MM.1S (cell line): ENCODE measurements at regions not wholly inside any gene's neighbourhood (a gene's known extent, or its start where the extent isn't known, plus 50 kb on each side); places are given as distances from the start of the nearest gene placed in this dataset.

Experiments used
- DNase-seq: peaks from one replicate; pipeline ENCODE4 v3.0.0-alpha.2; 2015
- H2AFZ ChIP-seq: fragments of 300-600 bp; sonication (generic); 2 replicates; pipeline ENCODE4 v1.6.0; 2016; ENCODE audit warnings: antibody characterized with exemption, low read length
- H3F3A ChIP-seq: fragments of 300-600 bp; sonication (generic); 2 replicates; pipeline ENCODE4 v1.6.1; 2016; ENCODE audit warnings: mild to moderate bottlenecking, antibody characterized with exemption, low read length, moderate library complexity, mixed read lengths; ENCODE audit not compliant: insufficient read depth
- H3K27ac ChIP-seq: fragments of 300-600 bp; sonication (generic); 2 replicates; pipeline ENCODE4 v1.5.1; 2016; ENCODE audit warnings: mild to moderate bottlenecking, low read length
- H3K27me3 ChIP-seq: fragments of 300-600 bp; sonication (generic); replicated peaks from 2 replicates; pipeline ENCODE4 v1.6.0; 2016; ENCODE audit warnings: low read length; ENCODE audit not compliant: insufficient read depth
- H3K36me3 ChIP-seq: fragments of 300-600 bp; sonication (generic); replicated peaks from 2 replicates; pipeline ENCODE4 v1.6.1; 2016; ENCODE audit warnings: mild to moderate bottlenecking, low read length, mixed read lengths; ENCODE audit not compliant: insufficient read depth
- H3K4me1 ChIP-seq: fragments of 300-600 bp; sonication (generic); 2 replicates; pipeline ENCODE4 v1.6.1; 2016; ENCODE audit warnings: low read length, mixed read lengths
- H3K4me2 ChIP-seq: fragments of 300-600 bp; sonication (generic); 2 replicates; pipeline ENCODE4 v1.6.0; 2016; ENCODE audit warnings: low read depth, low read length
- H3K4me3 ChIP-seq: fragments of 300-600 bp; sonication (generic); 2 replicates; pipeline ENCODE4 v1.5.1; 2016; ENCODE audit warnings: low read length, mixed read lengths
- H3K79me2 ChIP-seq: fragments of 300-600 bp; sonication (generic); 2 replicates; pipeline ENCODE4 v1.6.1; 2016; ENCODE audit warnings: mixed run types, low read length, mixed read lengths
- H3K9ac ChIP-seq: fragments of 300-600 bp; sonication (generic); 2 replicates; pipeline ENCODE4 v1.6.1; 2016; ENCODE audit warnings: low read length, mixed read lengths
- H3K9me2 ChIP-seq: fragments of 300-600 bp; sonication (generic); replicated peaks from 2 replicates; pipeline ENCODE4 v1.6.1; 2016; ENCODE audit warnings: mild to moderate bottlenecking, low read length, mixed read lengths; ENCODE audit not compliant: insufficient read depth
- H3K9me3 ChIP-seq: fragments of 300-600 bp; sonication (generic); replicated peaks from 2 replicates; pipeline ENCODE4 v1.6.1; 2016; ENCODE audit warnings: mild to moderate bottlenecking, low read length, mixed read lengths; ENCODE audit not compliant: insufficient read depth
- H4K20me1 ChIP-seq: fragments of 300-600 bp; sonication (generic); 2 replicates; pipeline ENCODE4 v1.6.1; 2016; ENCODE audit warnings: mild to moderate bottlenecking, low read length, moderate library complexity, mixed read lengths; ENCODE audit not compliant: insufficient read depth
- CTCF ChIP-seq: fragments of 300-600 bp; sonication (generic); IDR thresholded peaks from 2 replicates; pipeline ENCODE4 v1.5.1; 2016; ENCODE audit warnings: antibody characterized with exemption, low read length, mixed read lengths
- EZH2 ChIP-seq: fragments of 300-600 bp; sonication (generic); optimal IDR thresholded peaks from 2 replicates; pipeline ENCODE3; 2017; ENCODE audit warnings: low read depth, mild to moderate bottlenecking, antibody characterized with exemption, low read length, mixed read lengths
- EZH2phosphoT487 ChIP-seq: fragments of 300-600 bp; sonication (generic); IDR thresholded peaks from 2 replicates; pipeline ENCODE4 v1.6.1; 2018; ENCODE audit warnings: antibody characterized with exemption, low read length

GRCh38 chr5:71807909-71808308 lies 88.8 kb downstream of the CARTPT start:
- no peaks in the 10 kb centered on the region for H3K4me1 ChIP-seq
- no peak for DNase-seq
- TF ChIP-seq CTCF: no peak
- no peaks in the 10 kb centered on the region for H3K79me2 ChIP-seq
- H3K4me2 ChIP-seq: no peak overlapping the region
- no peak overlapping the region for H3K4me3 ChIP-seq
- no peaks in the 10 kb centered on the region for H4K20me1 ChIP-seq
- no peaks in the 10 kb centered on the region for H3K9me2 ChIP-seq
- no peak overlapping the region for H3K9ac ChIP-seq
- H3K36me3 ChIP-seq: no peaks in the 10 kb centered on the region
- no peaks in the 10 kb centered on the region for H3K9me3 ChIP-seq
- H3F3A ChIP-seq: no peaks in the 10 kb centered on the region
- no peaks in the 10 kb centered on the region for H3K27me3 ChIP-seq
- H2AFZ ChIP-seq: no peak overlapping the region
- H3K27ac ChIP-seq: no peak overlapping the region

- Histone ChIP-seq H3F3A (no peaks in the 10 kb centered on the region), H3K9ac (no peak overlapping the region), H3K4me1 (no peaks in the 10 kb centered on the region), H3K79me2 (no peaks in the 10 kb centered on the region), H2AFZ (no peak overlapping the region), H3K9me3 (no peaks in the 10 kb centered on the region), H3K27me3 (no peaks in the 10 kb centered on the region), H3K36me3 (no peaks in the 10 kb centered on the region), H4K20me1 (no peaks in the 10 kb centered on the region), H3K4me2 (no peak overlapping the region), H3K9me2 (no peaks in the 10 kb centered on the region), H3K27ac (no peak overlapping the region), H3K4me3 (no peak overlapping the region)
- TF ChIP-seq EZH2phosphoT487: no peak
- no peak for TF ChIP-seq CTCF
- no peak for TF ChIP-seq EZH2
- DNase-seq: no peak
Measured at GRCh38 chr5:71809446-71809845, 90.4 kb downstream of the CARTPT start.

- no peak for DNase-seq
- H4K20me1 ChIP-seq: no peaks in the 10 kb centered on the region
- no peaks in the 10 kb centered on the region for H3K9me2 ChIP-seq
- H3K9me3 ChIP-seq: no peaks in the 10 kb centered on the region
- no peaks in the 10 kb centered on the region for H3F3A ChIP-seq
- H3K36me3 ChIP-seq: no peaks in the 10 kb centered on the region
- no peaks in the 10 kb centered on the region for H3K79me2 ChIP-seq
- H3K4me2 ChIP-seq: no peak overlapping the region
- no peak overlapping the region for H2AFZ ChIP-seq
- H3K27me3 ChIP-seq: no peaks in the 10 kb centered on the region
- no peak overlapping the region for H3K4me3 ChIP-seq
- TF ChIP-seq EZH2 (no peak), EZH2phosphoT487 (no peak), CTCF (no peak)
- H3K27ac ChIP-seq: no peak overlapping the region
- no peaks in the 10 kb centered on the region for H3K4me1 ChIP-seq
- no peak overlapping the region for H3K9ac ChIP-seq
Measured at GRCh38 chr5:71810023-71810422, 90.9 kb downstream of the CARTPT start.
